GM12878 (cell line): ENCODE measurements at regions not wholly inside any gene's neighbourhood (a gene's known extent, or its start where the extent isn't known, plus 50 kb on each side); places are given as distances from the start of the nearest gene placed in this dataset.

ENCODE experiments used
- CEBPZ ChIP-seq: fragments of 150-350 bp; IDR thresholded peaks from 2 replicates; pipeline ENCODE4 v1.6.1; 2016; ENCODE audit warnings: low read depth, low read length
- CREM ChIP-seq: IDR thresholded peaks from 2 replicates; pipeline ENCODE4 v1.6.1; 2014; ENCODE audit warnings: antibody characterized with exemption, low read depth
- CUX1 ChIP-seq: IDR thresholded peaks from 2 replicates; pipeline ENCODE4 v1.6.1; 2012; ENCODE audit warnings: improper control_type of control experiment, low read depth, low read length; ENCODE audit not compliant: insufficient replicate concordance
- E4F1 ChIP-seq: fragments of 450-650 bp; IDR thresholded peaks from 2 replicates; pipeline ENCODE4 v1.6.1; 2018; ENCODE audit warnings: borderline replicate concordance, mild to moderate bottlenecking; ENCODE audit not compliant: partially characterized antibody
- EED ChIP-seq: sonication (generic); IDR thresholded peaks from 2 replicates; pipeline ENCODE4 v1.6.1; 2016; ENCODE audit warnings: antibody characterized with exemption, low read depth
- ESRRA ChIP-seq: IDR thresholded peaks from 2 replicates; pipeline ENCODE4 v1.6.1; 2012; ENCODE audit warnings: mild to moderate bottlenecking, low read length, improper control_type of control experiment
- HDAC2 ChIP-seq: fragments of 200-600 bp; sonication (generic); IDR thresholded peaks from 2 replicates; pipeline ENCODE4 v1.6.1; 2017
- IRF3 ChIP-seq: fragments of 450-650 bp; IDR thresholded peaks from 2 replicates; pipeline ENCODE4 v1.6.1; 2014; ENCODE audit warnings: mild to moderate bottlenecking
- IRF5 ChIP-seq: fragments of 450-650 bp; IDR thresholded peaks from 2 replicates; pipeline ENCODE4 v1.6.1; 2017; ENCODE audit warnings: borderline replicate concordance
- NFIC ChIP-seq: IDR thresholded peaks from 2 replicates; pipeline ENCODE4 v1.6.1; 2012; ENCODE audit warnings: low read depth, mild to moderate bottlenecking, inconsistent platforms, low read length, moderate library complexity
- RCOR1 ChIP-seq: conservative IDR thresholded peaks from 2 replicates; pipeline ENCODE4 v1.6.1; 2012; ENCODE audit warnings: low read depth, low read length, improper control_type of control experiment
- SMAD5 ChIP-seq: IDR thresholded peaks from 2 replicates; pipeline ENCODE4 v1.6.1; 2016; ENCODE audit warnings: antibody characterized with exemption, low read depth
- TCF7 ChIP-seq: IDR thresholded peaks from 2 replicates; pipeline ENCODE4 v1.6.1; 2014; ENCODE audit warnings: antibody characterized with exemption, borderline replicate concordance
- TF ChIP-seq, protein P1 (sequence below): IDR thresholded peaks from 2 replicates; pipeline ENCODE4 v1.6.1; 2012; ENCODE audit warnings: low read depth, low read length, improper control_type of control experiment
- TF ChIP-seq, protein P2 (sequence below): IDR thresholded peaks from 2 replicates; pipeline ENCODE4 v1.6.1; 2011; ENCODE audit warnings: mild to moderate bottlenecking, low read depth, low read length, moderate library complexity; ENCODE audit not compliant: insufficient replicate concordance

GRCh38 chr5:107285772-107286171 lies 385.0 kb downstream of the EFNA5 start (continued):
- TF ChIP-seq CEBPZ = no peak
- no peak for TF ChIP-seq RCOR1
- peak; percentile 66 for TF ChIP-seq NFIC
- TF ChIP-seq IRF3 = no peak
- no peak for TF ChIP-seq E4F1
- peak; percentile 81 for TF ChIP-seq CREM
- no peak for TF ChIP-seq SMAD5
- no peak for TF ChIP-seq ESRRA
- no peak for TF ChIP-seq EED
- TF ChIP-seq HDAC2 = no peak
- TF ChIP-seq, protein P1, sequence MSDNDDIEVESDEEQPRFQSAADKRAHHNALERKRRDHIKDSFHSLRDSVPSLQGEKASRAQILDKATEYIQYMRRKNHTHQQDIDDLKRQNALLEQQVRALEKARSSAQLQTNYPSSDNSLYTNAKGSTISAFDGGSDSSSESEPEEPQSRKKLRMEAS = no peak
- TF ChIP-seq, protein P2, sequence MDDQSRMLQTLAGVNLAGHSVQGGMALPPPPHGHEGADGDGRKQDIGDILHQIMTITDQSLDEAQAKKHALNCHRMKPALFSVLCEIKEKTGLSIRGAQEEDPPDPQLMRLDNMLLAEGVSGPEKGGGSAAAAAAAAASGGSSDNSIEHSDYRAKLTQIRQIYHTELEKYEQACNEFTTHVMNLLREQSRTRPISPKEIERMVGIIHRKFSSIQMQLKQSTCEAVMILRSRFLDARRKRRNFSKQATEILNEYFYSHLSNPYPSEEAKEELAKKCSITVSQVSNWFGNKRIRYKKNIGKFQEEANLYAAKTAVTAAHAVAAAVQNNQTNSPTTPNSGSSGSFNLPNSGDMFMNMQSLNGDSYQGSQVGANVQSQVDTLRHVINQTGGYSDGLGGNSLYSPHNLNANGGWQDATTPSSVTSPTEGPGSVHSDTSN = no peak
- TF ChIP-seq CUX1 = no peak
- no peak for TF ChIP-seq TCF7
- TF ChIP-seq IRF5 = no peak
